SK-N-DZ (cell line): ENCODE measurements at regions not wholly inside any gene's neighbourhood (a gene's known extent, or its start where the extent isn't known, plus 50 kb on each side); places are given as distances from the start of the nearest gene placed in this dataset.
"Not testable (repeated sequence)": the region's sequence is repeated elsewhere in the genome, so short reads cannot be mapped to it uniquely, and the experiment has no call there.

ENCODE experiments used
- DNase-seq: peaks from one replicate; pipeline ENCODE4 v3.0.0-alpha.2; 2015; ENCODE audit warnings: low spot score

DNA sequence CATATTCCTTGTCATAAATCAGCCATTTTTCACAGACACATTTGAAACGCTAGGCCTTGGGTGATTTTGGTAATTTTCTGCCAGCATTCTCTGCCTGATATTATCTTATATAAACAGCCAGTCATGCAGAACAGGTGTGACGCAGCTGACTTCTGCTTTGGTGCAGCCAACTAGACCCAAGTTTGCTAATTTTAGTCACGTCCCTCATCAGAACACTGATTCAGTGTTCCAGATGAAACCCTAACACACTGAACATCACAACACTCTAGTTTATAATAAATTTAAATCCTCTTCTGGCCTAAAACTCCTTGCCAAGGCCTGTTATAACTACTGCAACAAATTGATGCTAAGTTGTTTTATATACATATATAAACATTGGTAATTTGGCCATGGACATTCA lies 386.1 kb downstream of the SEC23A start:
- DNase-seq = no peak

- DNase-seq = no peak
Observed at GRCh38 chr14:38710881-38711280, 392.2 kb downstream of the SEC23A start.

DNA sequence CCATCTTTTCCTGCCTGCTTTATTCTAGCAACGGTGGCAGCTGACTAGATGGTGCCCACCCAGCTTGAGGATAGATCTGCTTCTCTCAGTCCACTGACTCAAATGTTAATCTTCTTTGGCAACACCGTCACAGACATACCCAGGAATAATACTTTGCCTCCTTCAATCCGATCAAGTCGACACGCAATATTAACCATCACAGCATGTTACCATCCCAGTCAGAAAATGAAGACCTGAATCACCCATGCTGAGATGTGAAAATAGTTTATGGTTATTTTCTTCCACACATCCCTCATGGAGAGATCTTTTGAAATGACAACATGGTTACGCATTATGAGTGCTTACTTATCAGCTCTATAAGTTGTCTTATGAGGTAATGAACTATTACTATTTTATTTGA lies 392.8 kb downstream of the SEC23A start:
- DNase-seq = no peak

- no peak for DNase-seq
Observed at GRCh38 chr14:38705220-38705619, 397.8 kb downstream of the SEC23A start.

DNA sequence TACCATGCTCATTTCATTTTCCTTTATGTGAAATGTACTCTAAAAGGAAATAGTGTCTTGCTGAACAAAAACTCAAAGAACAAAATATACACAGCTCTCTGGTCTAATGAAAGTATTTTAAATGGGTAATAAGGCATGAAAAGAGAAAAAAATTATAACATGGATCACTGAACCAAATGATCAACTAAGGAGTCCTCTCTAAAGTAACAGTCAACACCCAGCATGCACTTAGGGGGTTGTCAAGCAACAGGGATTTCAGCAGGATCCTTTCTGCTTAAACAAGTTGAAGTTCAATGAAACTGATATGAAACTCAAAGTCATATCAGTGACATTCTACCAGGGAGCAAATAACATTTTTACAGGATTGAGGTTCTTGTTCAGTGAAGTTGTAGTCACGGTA lies 398.8 kb downstream of the SEC23A start:
- DNase-seq = no peak

DNA sequence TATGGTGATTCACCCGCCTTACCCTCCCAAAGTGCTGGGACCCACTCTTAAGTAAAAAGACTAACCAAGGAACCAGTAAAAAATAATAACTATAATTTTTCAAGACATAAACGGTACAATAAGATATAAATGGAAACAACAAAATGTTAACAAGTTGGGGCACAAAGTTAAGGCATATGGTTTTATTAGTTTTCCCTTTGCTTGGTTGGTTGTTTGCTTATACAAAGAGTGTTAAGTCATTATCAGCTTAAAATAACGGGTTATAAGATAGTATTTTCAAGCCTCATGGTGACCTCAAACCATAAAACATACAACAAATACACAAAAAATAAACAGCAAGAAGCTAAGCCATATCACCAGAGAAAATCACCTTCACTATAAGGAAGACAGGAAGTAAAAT lies 406.1 kb downstream of the SEC23A start:
- no peak for DNase-seq

GRCh38 chr14:38693423-38693822 lies 409.6 kb downstream of the SEC23A start:
- no peak for DNase-seq

DNA sequence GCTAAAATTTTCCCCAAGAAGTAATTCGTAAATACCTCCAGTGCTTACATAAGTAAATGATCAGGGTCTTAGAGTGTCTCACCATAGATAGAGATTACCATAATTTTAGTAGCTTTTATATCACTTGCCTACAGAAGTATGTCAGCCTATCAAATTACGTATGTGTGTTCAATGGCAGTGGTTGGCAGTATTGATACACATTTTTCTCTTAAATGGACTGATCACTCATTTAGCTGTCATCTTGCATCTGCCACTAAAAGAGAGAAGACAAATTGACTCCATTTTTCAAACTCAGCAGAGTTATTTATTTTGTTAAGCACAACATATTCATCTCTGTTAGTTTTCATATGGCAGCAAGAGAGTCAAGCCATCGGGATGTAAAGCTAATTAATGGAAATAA lies 413.1 kb upstream of the CLEC14A start:
- DNase-seq = no peak

GRCh38 chr14:38663382-38663781 lies 407.5 kb upstream of the CLEC14A start:
- no peak for DNase-seq

- no peak for DNase-seq
Observed at GRCh38 chr14:38662781-38663180, 406.9 kb upstream of the CLEC14A start.

DNA sequence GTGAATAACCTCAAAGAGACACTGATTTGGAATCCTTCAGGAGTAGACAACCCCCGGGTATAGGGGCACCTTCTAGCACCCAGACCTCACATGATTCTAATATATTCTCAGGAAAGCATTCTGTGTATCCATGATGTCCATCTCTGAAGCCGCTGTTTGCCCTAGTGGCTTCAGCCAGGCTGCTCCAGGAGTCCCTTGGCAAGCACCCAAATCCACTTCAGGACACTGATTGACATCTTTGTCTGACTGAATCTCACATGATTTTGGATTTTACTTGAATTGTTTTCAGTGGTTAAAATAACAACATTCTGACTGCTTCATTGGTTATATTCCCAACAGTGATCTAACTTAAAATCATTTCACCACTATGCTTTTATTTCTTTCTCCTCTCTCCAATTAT lies 390.5 kb upstream of the CLEC14A start:
- no peak for DNase-seq

GRCh38 chr14:38634913-38635312 lies 379.0 kb upstream of the CLEC14A start:
- DNase-seq = not testable (repeated sequence)

DNA sequence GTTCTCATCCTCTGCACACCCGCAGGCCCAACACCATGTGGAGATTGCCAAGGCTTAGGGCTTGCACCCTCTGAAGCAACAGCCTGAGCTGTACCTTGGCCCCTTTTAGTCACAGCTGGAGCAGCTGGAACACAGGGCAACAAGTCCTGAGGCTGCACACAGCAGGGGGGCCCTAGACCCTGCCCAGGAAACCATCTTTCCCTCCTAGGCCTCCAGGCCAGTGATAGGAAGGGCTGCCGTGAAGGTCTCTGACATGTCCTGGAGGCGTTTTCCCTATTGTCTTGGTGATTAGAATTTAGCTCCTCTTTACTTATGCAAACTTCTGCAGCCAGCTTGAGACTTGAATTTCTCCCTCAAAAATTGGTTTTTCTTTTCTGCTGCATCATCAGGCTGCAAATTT lies 373.5 kb upstream of the CLEC14A start:
- no peak for DNase-seq

DNA sequence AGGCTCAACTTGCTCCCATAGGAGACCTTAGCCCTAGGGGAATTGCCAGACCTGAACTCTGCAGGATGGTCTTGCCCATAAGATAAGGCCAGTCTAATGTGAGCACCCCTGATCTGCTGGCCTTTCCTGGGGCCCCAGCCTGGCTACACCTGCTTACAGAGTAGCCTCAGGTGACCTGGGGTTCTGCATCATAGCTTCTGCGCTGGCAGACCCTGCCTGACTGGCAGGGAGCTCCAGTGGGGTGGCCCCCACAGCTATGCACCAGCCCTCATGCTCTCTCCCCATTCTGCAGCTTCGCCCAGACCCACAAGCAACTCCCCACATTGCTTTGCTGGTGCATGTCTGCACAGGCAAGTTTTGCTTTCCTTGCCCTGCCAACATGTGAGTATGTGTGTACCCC lies 371.3 kb upstream of the CLEC14A start:
- DNase-seq = no peak

GRCh38 chr14:38623661-38624060 lies 367.8 kb upstream of the CLEC14A start:
- no peak for DNase-seq

DNA sequence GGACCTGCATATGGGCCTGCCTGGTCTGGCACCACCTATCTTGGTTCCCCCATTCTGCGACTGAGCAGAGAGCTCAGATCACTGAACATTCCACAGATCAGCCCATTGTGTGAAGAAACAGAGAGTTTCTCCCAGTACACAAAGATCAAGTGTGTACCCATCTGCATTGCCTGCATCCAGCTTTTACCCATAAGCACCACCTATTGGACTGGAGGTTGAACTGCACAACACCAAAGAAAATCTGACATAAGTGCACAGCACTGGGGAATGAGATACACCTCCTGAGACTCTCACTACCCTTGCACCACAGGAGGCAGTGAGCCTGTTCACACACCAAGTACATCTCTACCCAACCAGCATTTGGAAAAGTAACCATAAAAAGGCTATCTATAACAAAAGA lies 362.6 kb upstream of the CLEC14A start:
- DNase-seq = no peak

- no peak for DNase-seq
Observed at GRCh38 chr14:38616959-38617358, 361.1 kb upstream of the CLEC14A start.

- no peak for DNase-seq
Observed at GRCh38 chr14:38611928-38612327, 356.0 kb upstream of the CLEC14A start.

- no peak for DNase-seq
Observed at GRCh38 chr14:38608244-38608643, 352.4 kb upstream of the CLEC14A start.

DNA sequence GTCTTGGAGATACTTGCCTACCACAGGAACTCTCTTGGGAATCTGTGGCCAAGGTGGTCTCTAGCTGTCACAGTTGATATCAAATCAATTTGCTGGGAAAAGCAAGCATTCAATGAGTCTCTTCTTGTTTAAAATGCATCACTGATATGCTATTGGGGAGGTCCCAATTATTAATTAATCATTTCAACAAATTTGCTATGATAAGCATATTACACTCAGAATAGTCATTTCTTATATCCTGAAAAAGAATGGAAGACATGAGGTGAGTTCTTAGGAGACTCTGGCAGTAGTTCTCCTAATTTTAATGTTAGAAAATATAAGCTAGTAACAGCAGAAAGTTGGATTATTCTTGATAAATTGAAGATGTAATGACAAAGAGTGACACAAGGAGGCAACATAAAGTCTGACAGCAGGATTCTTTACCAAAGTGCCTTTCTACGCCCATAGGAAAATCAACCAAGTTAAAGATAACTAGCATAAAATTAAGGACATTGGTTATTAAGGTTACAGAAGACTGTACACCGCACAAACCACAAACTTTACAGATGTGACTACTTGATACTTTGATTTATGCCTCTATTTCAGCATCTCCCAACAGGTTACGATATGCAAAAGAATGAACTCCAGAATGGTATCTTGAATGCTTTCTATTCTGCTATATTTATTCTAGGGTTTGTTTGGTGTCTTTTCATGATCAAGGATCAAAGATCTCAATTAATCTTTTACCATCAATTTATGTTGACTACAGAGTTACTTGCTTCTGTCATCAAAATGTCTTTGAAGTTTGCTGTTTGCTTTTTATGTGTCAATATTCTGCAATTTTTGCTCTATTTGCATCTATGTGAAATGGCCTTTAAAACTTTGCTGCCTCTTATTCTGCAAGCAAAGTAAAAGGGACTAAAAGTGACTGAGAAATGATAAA lies 349.6 kb upstream of the CLEC14A start:
- no peak for DNase-seq

GRCh38 chr14:38600572-38600971 lies 344.7 kb upstream of the CLEC14A start:
- DNase-seq = not testable (repeated sequence)

GRCh38 chr14:38593476-38593875 lies 337.6 kb upstream of the CLEC14A start:
- no peak for DNase-seq

DNA sequence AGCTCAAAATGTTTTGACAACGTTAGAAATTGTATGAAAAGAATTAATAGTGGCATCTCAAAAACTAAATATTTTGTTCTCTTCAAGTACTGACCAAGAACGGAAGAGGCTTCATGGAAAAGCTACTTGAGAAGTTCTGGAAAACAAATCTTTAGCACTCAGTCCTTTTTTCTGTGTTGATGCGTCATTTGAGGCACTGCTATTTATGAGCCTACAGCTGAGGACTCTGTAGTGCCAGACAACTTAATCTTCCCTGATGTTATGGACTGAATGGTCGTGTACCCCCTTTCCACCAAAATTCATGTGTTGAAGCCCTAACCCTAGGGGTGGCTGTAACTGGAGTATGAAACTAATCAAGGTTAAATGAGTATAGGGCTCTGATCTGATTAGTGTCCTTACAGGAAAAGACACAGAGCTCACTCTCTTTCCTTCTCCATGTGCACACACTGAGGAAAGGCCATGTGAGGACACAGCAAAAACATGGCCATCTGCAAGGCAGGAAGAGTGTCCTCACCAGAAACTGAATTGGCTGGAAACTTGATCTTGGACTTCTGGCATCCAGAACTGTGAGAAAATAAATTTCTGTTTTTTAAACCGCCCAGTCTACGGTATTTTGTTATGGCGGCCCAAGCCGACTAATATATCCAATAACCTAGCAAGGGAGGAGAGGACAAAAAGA lies 337.0 kb upstream of the CLEC14A start:
- DNase-seq = no peak
